ENCODE measurements at regions not wholly inside any gene's neighbourhood (a gene's known extent, or its start where the extent isn't known, plus 50 kb on each side); places are given as distances from the start of the nearest gene placed in this dataset.
"Not testable (repeated sequence)": the region's sequence is repeated elsewhere in the genome, so short reads cannot be mapped to it uniquely, and the experiment has no call there.

GRCh38 chr17:46445411-46445810 lies 66.9 kb upstream of the LRRC37A2 start:
- H3K4me1 ChIP-seq (ENCODE audit: control insufficient read depth in 1 of 2, insufficient read depth in 2 of 2, low read length in 2 of 2); DNase-seq; intact Hi-C loops (cut with micrococcal nuclease): not testable (repeated sequence)

GRCh38 chr17:46442153-46442552 lies 70.1 kb upstream of the LRRC37A2 start:
- H3K9ac ChIP-seq (ENCODE audit: insufficient read depth, low read length, poor library complexity, severe bottlenecking); H3K4me1 ChIP-seq (ENCODE audit: control insufficient read depth in 1 of 2, insufficient read depth in 2 of 2, low read length in 2 of 2); H3K36me3 Mint-ChIP-seq; DNase-seq; H3K4me3 ChIP-seq (replicated peaks in 1 of 3; ENCODE audit: low read depth in 2 of 3, low read length in 3 of 3); H3K36me3 ChIP-seq (replicated peaks in 1 of 2; ENCODE audit: control insufficient read depth in 1 of 2, insufficient read depth in 2 of 2, low read length in 2 of 2); H3K79me2 ChIP-seq (ENCODE audit: insufficient read depth, low read length); H3K4me3 Mint-ChIP-seq; H3K27ac Mint-ChIP-seq; intact Hi-C loops (cut with micrococcal nuclease); H2AFZ ChIP-seq (ENCODE audit: insufficient read depth, low read depth, low read length, poor library complexity, severe bottlenecking); H3K9me3 ChIP-seq (replicated peaks in 1 of 2; ENCODE audit: control insufficient read depth in 1 of 2, insufficient read depth in 1 of 2, low read length in 2 of 2); H3K4me2 ChIP-seq (replicated peaks; ENCODE audit: extremely low read depth, low read length, poor library complexity, severe bottlenecking); H3K9me3 Mint-ChIP-seq; H4K20me1 ChIP-seq (ENCODE audit: insufficient read depth, low read length); H3K27me3 ChIP-seq (ENCODE audit: control insufficient read depth in 2 of 2, insufficient read depth in 2 of 2, low read length in 2 of 2); H3K4me1 Mint-ChIP-seq; H3K27ac ChIP-seq (ENCODE audit: low read depth in 1 of 2, low read length in 2 of 2); H3K27me3 Mint-ChIP-seq (ENCODE audit: low read depth in 3 of 3): not testable (repeated sequence)
- WGBS (ENCODE audit: insufficient coverage): no CpG with 5 or more reads among the region's 4 CpGs

More at GRCh38 chr17:46445411-46445810, 66.9 kb upstream of the LRRC37A2 start:
- H3K4me3 ChIP-seq (replicated peaks in 1 of 3; ENCODE audit: low read depth in 2 of 3, low read length in 3 of 3); H3K36me3 Mint-ChIP-seq; H3K27me3 ChIP-seq (ENCODE audit: control insufficient read depth in 2 of 2, insufficient read depth in 2 of 2, low read length in 2 of 2); H3K27ac Mint-ChIP-seq; H4K20me1 ChIP-seq (ENCODE audit: insufficient read depth, low read length); H3K4me2 ChIP-seq (replicated peaks; ENCODE audit: extremely low read depth, low read length, poor library complexity, severe bottlenecking); H3K79me2 ChIP-seq (ENCODE audit: insufficient read depth, low read length); H3K27me3 Mint-ChIP-seq (ENCODE audit: low read depth in 3 of 3); H3K9ac ChIP-seq (ENCODE audit: insufficient read depth, low read length, poor library complexity, severe bottlenecking); H3K4me1 Mint-ChIP-seq; H3K4me3 Mint-ChIP-seq; H3K9me3 ChIP-seq (replicated peaks in 1 of 2; ENCODE audit: control insufficient read depth in 1 of 2, insufficient read depth in 1 of 2, low read length in 2 of 2); H2AFZ ChIP-seq (ENCODE audit: insufficient read depth, low read depth, low read length, poor library complexity, severe bottlenecking); H3K36me3 ChIP-seq (replicated peaks in 1 of 2; ENCODE audit: control insufficient read depth in 1 of 2, insufficient read depth in 2 of 2, low read length in 2 of 2); H3K27ac ChIP-seq (ENCODE audit: low read depth in 1 of 2, low read length in 2 of 2); H3K9me3 Mint-ChIP-seq: not testable (repeated sequence)
- no CpG with 5 or more reads among the region's 1 CpG for WGBS (ENCODE audit: insufficient coverage)

- H3K27ac ChIP-seq (ENCODE audit: low read depth in 1 of 2, low read length in 2 of 2); DNase-seq; H3K79me2 ChIP-seq (ENCODE audit: insufficient read depth, low read length); H2AFZ ChIP-seq (ENCODE audit: insufficient read depth, low read depth, low read length, poor library complexity, severe bottlenecking); H3K27ac Mint-ChIP-seq; H3K36me3 ChIP-seq (replicated peaks in 1 of 2; ENCODE audit: control insufficient read depth in 1 of 2, insufficient read depth in 2 of 2, low read length in 2 of 2); intact Hi-C loops (cut with micrococcal nuclease); H3K9me3 Mint-ChIP-seq; H3K4me3 Mint-ChIP-seq; H3K36me3 Mint-ChIP-seq; H3K4me1 Mint-ChIP-seq; H3K27me3 ChIP-seq (ENCODE audit: control insufficient read depth in 2 of 2, insufficient read depth in 2 of 2, low read length in 2 of 2); H3K4me2 ChIP-seq (replicated peaks; ENCODE audit: extremely low read depth, low read length, poor library complexity, severe bottlenecking); H4K20me1 ChIP-seq (ENCODE audit: insufficient read depth, low read length); H3K4me1 ChIP-seq (ENCODE audit: control insufficient read depth in 1 of 2, insufficient read depth in 2 of 2, low read length in 2 of 2); H3K4me3 ChIP-seq (replicated peaks in 1 of 3; ENCODE audit: low read depth in 2 of 3, low read length in 3 of 3); H3K27me3 Mint-ChIP-seq (ENCODE audit: low read depth in 3 of 3); H3K9ac ChIP-seq (ENCODE audit: insufficient read depth, low read length, poor library complexity, severe bottlenecking); H3K9me3 ChIP-seq (replicated peaks in 1 of 2; ENCODE audit: control insufficient read depth in 1 of 2, insufficient read depth in 1 of 2, low read length in 2 of 2): not testable (repeated sequence)
- WGBS (ENCODE audit: insufficient coverage): no CpG with 5 or more reads among the region's 5 CpGs
Observed at GRCh38 chr17:46440665-46441064, 71.6 kb upstream of the LRRC37A2 start.

GRCh38 chr17:46434450-46435062 lies 73.0 kb upstream of the ARL17B start:
- H3K4me1 ChIP-seq (ENCODE audit: control insufficient read depth in 1 of 2, insufficient read depth in 2 of 2, low read length in 2 of 2); H3K36me3 ChIP-seq (replicated peaks in 1 of 2; ENCODE audit: control insufficient read depth in 1 of 2, insufficient read depth in 2 of 2, low read length in 2 of 2); H3K27ac Mint-ChIP-seq; H3K9me3 Mint-ChIP-seq; H3K4me1 Mint-ChIP-seq; H3K27me3 ChIP-seq (ENCODE audit: control insufficient read depth in 2 of 2, insufficient read depth in 2 of 2, low read length in 2 of 2); H3K9ac ChIP-seq (ENCODE audit: insufficient read depth, low read length, poor library complexity, severe bottlenecking); H3K79me2 ChIP-seq (ENCODE audit: insufficient read depth, low read length); H3K9me3 ChIP-seq (replicated peaks in 1 of 2; ENCODE audit: control insufficient read depth in 1 of 2, insufficient read depth in 1 of 2, low read length in 2 of 2); H3K27ac ChIP-seq (ENCODE audit: low read depth in 1 of 2, low read length in 2 of 2); DNase-seq; H4K20me1 ChIP-seq (ENCODE audit: insufficient read depth, low read length); H3K4me2 ChIP-seq (replicated peaks; ENCODE audit: extremely low read depth, low read length, poor library complexity, severe bottlenecking); H3K4me3 ChIP-seq (replicated peaks in 1 of 3; ENCODE audit: low read depth in 2 of 3, low read length in 3 of 3); intact Hi-C loops (cut with micrococcal nuclease); H2AFZ ChIP-seq (ENCODE audit: insufficient read depth, low read depth, low read length, poor library complexity, severe bottlenecking); H3K36me3 Mint-ChIP-seq; H3K27me3 Mint-ChIP-seq (ENCODE audit: low read depth in 3 of 3); H3K4me3 Mint-ChIP-seq: not testable (repeated sequence)
- no CpG with 5 or more reads among the region's 7 CpGs for WGBS (ENCODE audit: insufficient coverage)
